Neuron (in vitro differentiated cells): ENCODE measurements at regions not wholly inside any gene's neighbourhood (a gene's known extent, or its start where the extent isn't known, plus 50 kb on each side); places are given as distances from the start of the nearest gene placed in this dataset.

Experiments
- H2AFZ ChIP-seq: one replicate; pipeline ENCODE4 v1.6.1; 2013; ENCODE audit warnings: low read depth, mild to moderate bottlenecking, inconsistent platforms, low read length, moderate library complexity
- H3K27me3 ChIP-seq: one replicate; pipeline ENCODE4 v1.6.1; 2013; ENCODE audit warnings: low read length; ENCODE audit not compliant: insufficient read depth
- H3K36me3 ChIP-seq: one replicate; pipeline ENCODE4 v1.6.1; 2013; ENCODE audit warnings: low read length; ENCODE audit not compliant: insufficient read depth
- H3K4me1 ChIP-seq: one replicate; pipeline ENCODE4 v1.6.1; 2013; ENCODE audit warnings: low read length; ENCODE audit not compliant: insufficient read depth
- H3K4me3 ChIP-seq: 2 replicates; pipeline ENCODE4 v1.5.1; 2013; ENCODE audit warnings: mild to moderate bottlenecking, low read length, moderate library complexity
- H3K9me3 ChIP-seq: one replicate; pipeline ENCODE4 v1.6.1; 2013; ENCODE audit warnings: low read length

- no peak overlapping the region for H3K4me3 ChIP-seq
- H3K9me3 ChIP-seq, result no peaks in the 10 kb centered on the region
These were observed 984.5 kb upstream of the CDH2 start for GRCh38 chr18:29161429-29161828.

GRCh38 chr18:29160170-29160569 is 983.2 kb upstream of the CDH2 start:
- H3K27me3 ChIP-seq, result no peaks in the 10 kb centered on the region
- H3K36me3 ChIP-seq, result no peaks in the 10 kb centered on the region
- H3K4me3 ChIP-seq, result no peak overlapping the region
- H3K4me1 ChIP-seq, result peaks cover 14% of the 10 kb centered on the region
- H2AFZ ChIP-seq, result no peak overlapping the region
- H3K9me3 ChIP-seq, result no peaks in the 10 kb centered on the region

More at GRCh38 chr18:29161429-29161828, 984.5 kb upstream of the CDH2 start:
- no peaks in the 10 kb centered on the region for H3K36me3 ChIP-seq
- H3K27me3 ChIP-seq, result no peaks in the 10 kb centered on the region
- peaks cover 9% of the 10 kb centered on the region for H3K4me1 ChIP-seq
- H2AFZ ChIP-seq, result no peak overlapping the region

- Histone ChIP-seq H3K4me3 (no peak overlapping the region), H3K4me1 (peaks cover 15% of the 10 kb centered on the region), H3K36me3 (no peaks in the 10 kb centered on the region), H3K27me3 (no peaks in the 10 kb centered on the region), H2AFZ (no peak overlapping the region), H3K9me3 (no peaks in the 10 kb centered on the region)
These were observed 981.0 kb upstream of the CDH2 start for GRCh38 chr18:29157905-29158304.

- no peaks in the 10 kb centered on the region for H3K36me3 ChIP-seq
- H3K27me3 ChIP-seq, result no peaks in the 10 kb centered on the region
- peaks cover 15% of the 10 kb centered on the region for H3K4me1 ChIP-seq
- H2AFZ ChIP-seq, result no peak overlapping the region
- no peak overlapping the region for H3K4me3 ChIP-seq
- H3K9me3 ChIP-seq, result no peaks in the 10 kb centered on the region
These were observed 980.3 kb upstream of the CDH2 start for GRCh38 chr18:29157057-29157780.

GRCh38 chr18:29156531-29156930 is 979.6 kb upstream of the CDH2 start:
- Histone ChIP-seq H2AFZ (no peak overlapping the region), H3K27me3 (no peaks in the 10 kb centered on the region), H3K4me3 (no peak overlapping the region), H3K36me3 (no peaks in the 10 kb centered on the region), H3K9me3 (no peaks in the 10 kb centered on the region), H3K4me1 (peaks cover 15% of the 10 kb centered on the region)

GRCh38 chr18:29154758-29155725 is 978.1 kb upstream of the CDH2 start:
- no peaks in the 10 kb centered on the region for H3K36me3 ChIP-seq
- no peak overlapping the region for H2AFZ ChIP-seq
- peaks cover 15% of the 10 kb centered on the region for H3K4me1 ChIP-seq
- no peaks in the 10 kb centered on the region for H3K27me3 ChIP-seq
- no peak overlapping the region for H3K4me3 ChIP-seq
- no peaks in the 10 kb centered on the region for H3K9me3 ChIP-seq

- H2AFZ ChIP-seq, result no peak overlapping the region
- no peak overlapping the region for H3K4me3 ChIP-seq
- no peaks in the 10 kb centered on the region for H3K9me3 ChIP-seq
- no peaks in the 10 kb centered on the region for H3K27me3 ChIP-seq
- no peaks in the 10 kb centered on the region for H3K36me3 ChIP-seq
- peaks cover 15% of the 10 kb centered on the region for H3K4me1 ChIP-seq
These were observed 977.3 kb upstream of the CDH2 start for GRCh38 chr18:29154196-29154757.

- no peaks in the 10 kb centered on the region for H3K9me3 ChIP-seq
- peaks cover 15% of the 10 kb centered on the region for H3K4me1 ChIP-seq
- no peaks in the 10 kb centered on the region for H3K36me3 ChIP-seq
- H3K27me3 ChIP-seq, result no peaks in the 10 kb centered on the region
- no peak overlapping the region for H2AFZ ChIP-seq
- H3K4me3 ChIP-seq, result no peak overlapping the region
These were observed 976.2 kb upstream of the CDH2 start for GRCh38 chr18:29153091-29153490.

- Histone ChIP-seq H3K9me3 (no peaks in the 10 kb centered on the region), H2AFZ (peak overlapping the region; percentile 10), H3K36me3 (no peaks in the 10 kb centered on the region), H3K27me3 (no peaks in the 10 kb centered on the region), H3K4me3 (no peak overlapping the region), H3K4me1 (no peaks in the 10 kb centered on the region)
These were observed 971.0 kb upstream of the CDH2 start for GRCh38 chr18:29147944-29148343.

- Histone ChIP-seq H3K4me3 (no peak overlapping the region), H3K4me1 (no peaks in the 10 kb centered on the region), H3K9me3 (no peaks in the 10 kb centered on the region), H3K36me3 (no peaks in the 10 kb centered on the region), H3K27me3 (no peaks in the 10 kb centered on the region), H2AFZ (no peak overlapping the region)
These were observed 969.1 kb upstream of the CDH2 start for GRCh38 chr18:29146068-29146467.

- Histone ChIP-seq H3K4me1 (no peaks in the 10 kb centered on the region), H3K36me3 (no peaks in the 10 kb centered on the region), H3K27me3 (no peaks in the 10 kb centered on the region), H3K4me3 (no peak overlapping the region), H2AFZ (no peak overlapping the region), H3K9me3 (no peaks in the 10 kb centered on the region)
These were observed 963.7 kb upstream of the CDH2 start for GRCh38 chr18:29140590-29140989.

- Histone ChIP-seq H3K9me3 (no peaks in the 10 kb centered on the region), H3K4me3 (no peak overlapping the region), H3K36me3 (no peaks in the 10 kb centered on the region), H3K27me3 (no peaks in the 10 kb centered on the region), H2AFZ (no peak overlapping the region), H3K4me1 (no peaks in the 10 kb centered on the region)
These were observed 961.0 kb upstream of the CDH2 start for GRCh38 chr18:29137773-29138495.
